Activated CD8-positive, alpha-beta memory T cell treated with anti-CD3 and anti-CD28 coated beads for 36 hours (primary cell): ENCODE measurements at regions not wholly inside any gene's neighbourhood (a gene's known extent, or its start where the extent isn't known, plus 50 kb on each side); places are given as distances from the start of the nearest gene placed in this dataset.

ENCODE experiments used
- CTCF ChIA-PET: fragments of 350-600 bp; sonication (Branson Sonifier 250); formaldehyde crosslinking; loops from one replicate; lab custom pipeline; 2021; ENCODE audit warnings: antibody characterized with exemption; lab: Charles Lee
- POLR2A ChIA-PET: fragments of 350-600 bp; sonication (Branson Sonifier 250); formaldehyde crosslinking; loops from one replicate; lab custom pipeline; 2021; ENCODE audit warnings: antibody characterized with exemption; lab: Charles Lee

GRCh38 chr3:74106925-74107324 is 482.2 kb upstream of the PDZRN3 start:
- CTCF ChIA-PET, result no interaction called here
- POLR2A ChIA-PET, result no interaction called here

GRCh38 chr3:74091204-74091603 is 466.5 kb upstream of the PDZRN3 start:
- CTCF ChIA-PET, result no interaction called here
- POLR2A ChIA-PET, result no interaction called here

GRCh38 chr3:74089814-74090213 is 465.1 kb upstream of the PDZRN3 start:
- ChIA-PET CTCF (no interaction called here), POLR2A (no interaction called here)

- ChIA-PET CTCF (no interaction called here), POLR2A (no interaction called here)
Measured at GRCh38 chr3:74080056-74080461, 455.3 kb upstream of the PDZRN3 start.

GRCh38 chr3:74075241-74075640 is 450.5 kb upstream of the PDZRN3 start:
- ChIA-PET CTCF (no interaction called here), POLR2A (no interaction called here)

- ChIA-PET POLR2A (no interaction called here), CTCF (no interaction called here)
Measured at GRCh38 chr3:74074700-74075099, 450.0 kb upstream of the PDZRN3 start.

GRCh38 chr3:74067296-74067695 is 442.6 kb upstream of the PDZRN3 start:
- ChIA-PET CTCF (interaction anchor here (0.5 kb wide), 1 partner anchor 64 kb away, joined by 3 read pairs; no protein-coding TSS in a partner anchor), POLR2A (no interaction called here)

GRCh38 chr3:74066456-74066855 is 441.7 kb upstream of the PDZRN3 start:
- ChIA-PET CTCF (no interaction called here), POLR2A (no interaction called here)

- ChIA-PET POLR2A (no interaction called here), CTCF (no interaction called here)
Measured at GRCh38 chr3:74059923-74060600, 435.3 kb upstream of the PDZRN3 start.

GRCh38 chr3:74059301-74059922 is 434.7 kb upstream of the PDZRN3 start:
- ChIA-PET POLR2A (no interaction called here), CTCF (no interaction called here)

- POLR2A ChIA-PET, result no interaction called here
- CTCF ChIA-PET, result no interaction called here
Measured at GRCh38 chr3:74057169-74057568, 432.4 kb upstream of the PDZRN3 start.

GRCh38 chr3:74055061-74055460 is 430.3 kb upstream of the PDZRN3 start:
- ChIA-PET CTCF (no interaction called here), POLR2A (no interaction called here)

GRCh38 chr3:74054566-74054965 is 429.8 kb upstream of the PDZRN3 start:
- CTCF ChIA-PET, result no interaction called here
- POLR2A ChIA-PET, result no interaction called here

- ChIA-PET CTCF (no interaction called here), POLR2A (no interaction called here)
Measured at GRCh38 chr3:74053970-74054516, 429.3 kb upstream of the PDZRN3 start.

- ChIA-PET CTCF (no interaction called here), POLR2A (no interaction called here)
Measured at GRCh38 chr3:74049444-74049843, 424.7 kb upstream of the PDZRN3 start.

- CTCF ChIA-PET, result no interaction called here
- POLR2A ChIA-PET, result no interaction called here
Measured at GRCh38 chr3:74048699-74049098, 424.0 kb upstream of the PDZRN3 start.

GRCh38 chr3:74045000-74045399 is 420.3 kb upstream of the PDZRN3 start:
- CTCF ChIA-PET, result interaction anchor here (1.5 kb wide), 1 partner anchor 10 kb away, joined by 3 read pairs; no protein-coding TSS in a partner anchor
- POLR2A ChIA-PET, result no interaction called here

GRCh38 chr3:74041068-74041675 is 416.4 kb upstream of the PDZRN3 start:
- POLR2A ChIA-PET, result no interaction called here
- CTCF ChIA-PET, result no interaction called here

- ChIA-PET POLR2A (no interaction called here), CTCF (no interaction called here)
Measured at GRCh38 chr3:74039105-74039504, 414.4 kb upstream of the PDZRN3 start.

GRCh38 chr3:74036568-74036967 is 411.8 kb upstream of the PDZRN3 start:
- ChIA-PET POLR2A (no interaction called here), CTCF (no interaction called here)

GRCh38 chr3:74036102-74036501 is 411.4 kb upstream of the PDZRN3 start:
- POLR2A ChIA-PET, result no interaction called here
- CTCF ChIA-PET, result no interaction called here
